ENCODE measurements at regions not wholly inside any gene's neighbourhood (a gene's known extent, or its start where the extent isn't known, plus 50 kb on each side); places are given as distances from the start of the nearest gene placed in this dataset.

DNA sequence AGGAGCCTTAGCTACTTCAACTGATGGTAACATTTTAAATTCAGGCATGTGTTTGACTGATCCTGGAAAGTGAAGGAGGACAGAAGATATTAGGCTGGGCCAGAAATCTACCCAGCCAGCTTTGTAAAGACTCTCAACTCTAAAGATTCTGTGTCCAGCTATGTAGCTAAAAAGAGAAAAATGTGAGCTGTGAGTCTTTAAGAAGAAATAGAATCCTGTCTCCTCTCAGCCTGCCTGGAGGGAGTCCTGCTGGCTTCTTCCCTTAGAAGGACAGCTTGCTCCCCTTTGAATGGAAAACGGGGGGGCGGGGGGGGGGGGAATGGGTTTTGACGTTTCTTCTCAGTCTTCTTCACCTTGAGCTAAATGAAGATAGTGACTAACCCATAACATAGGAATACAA is 54.3 kb upstream of the INTU start:
- TF ChIP-seq, protein P1, sequence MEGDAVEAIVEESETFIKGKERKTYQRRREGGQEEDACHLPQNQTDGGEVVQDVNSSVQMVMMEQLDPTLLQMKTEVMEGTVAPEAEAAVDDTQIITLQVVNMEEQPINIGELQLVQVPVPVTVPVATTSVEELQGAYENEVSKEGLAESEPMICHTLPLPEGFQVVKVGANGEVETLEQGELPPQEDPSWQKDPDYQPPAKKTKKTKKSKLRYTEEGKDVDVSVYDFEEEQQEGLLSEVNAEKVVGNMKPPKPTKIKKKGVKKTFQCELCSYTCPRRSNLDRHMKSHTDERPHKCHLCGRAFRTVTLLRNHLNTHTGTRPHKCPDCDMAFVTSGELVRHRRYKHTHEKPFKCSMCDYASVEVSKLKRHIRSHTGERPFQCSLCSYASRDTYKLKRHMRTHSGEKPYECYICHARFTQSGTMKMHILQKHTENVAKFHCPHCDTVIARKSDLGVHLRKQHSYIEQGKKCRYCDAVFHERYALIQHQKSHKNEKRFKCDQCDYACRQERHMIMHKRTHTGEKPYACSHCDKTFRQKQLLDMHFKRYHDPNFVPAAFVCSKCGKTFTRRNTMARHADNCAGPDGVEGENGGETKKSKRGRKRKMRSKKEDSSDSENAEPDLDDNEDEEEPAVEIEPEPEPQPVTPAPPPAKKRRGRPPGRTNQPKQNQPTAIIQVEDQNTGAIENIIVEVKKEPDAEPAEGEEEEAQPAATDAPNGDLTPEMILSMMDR (IDR thresholded peaks at IDR 0.05; ENCODE audit: insufficient read depth, low read depth, low read length), result no peak
- no peak for TF ChIP-seq EZH2 (IDR thresholded peaks at IDR 0.05; ENCODE audit: insufficient read depth, low read length)
